Epithelial cell of proximal tubule (primary cell): ENCODE measurements at regions not wholly inside any gene's neighbourhood (a gene's known extent, or its start where the extent isn't known, plus 50 kb on each side); places are given as distances from the start of the nearest gene placed in this dataset.

Source experiments
- DNase-seq: peaks from one replicate; pipeline ENCODE4 v3.0.0-alpha.2; 2011; ENCODE audit warnings: low read depth
- H3K4me3 ChIP-seq: 2 replicates; pipeline ENCODE4 v1.5.1; 2011; ENCODE audit warnings: low read depth, mild to moderate bottlenecking, low read length
- CTCF ChIP-seq: conservative IDR thresholded peaks from 2 replicates; pipeline ENCODE4 v1.5.1; 2012; ENCODE audit warnings: low read depth, mild to moderate bottlenecking, low read length

GRCh38 chr2:152825834-152826233 is 107.4 kb downstream of the ARL6IP6 start:
- peak; percentile 35 for DNase-seq

GRCh38 chr2:152823905-152824304 is 105.5 kb downstream of the ARL6IP6 start:
- no peak for DNase-seq
- no peak overlapping the region for H3K4me3 ChIP-seq
- no peak for TF ChIP-seq CTCF

More at GRCh38 chr2:152825834-152826233, 107.4 kb downstream of the ARL6IP6 start:
- TF ChIP-seq CTCF: no peak
- H3K4me3 ChIP-seq: no peak overlapping the region

GRCh38 chr2:152822676-152823075 is 104.3 kb downstream of the ARL6IP6 start:
- H3K4me3 ChIP-seq: no peak overlapping the region
- no peak for TF ChIP-seq CTCF
- DNase-seq: no peak

GRCh38 chr2:152820048-152820447 is 101.6 kb downstream of the ARL6IP6 start:
- no peak for DNase-seq
- no peak for TF ChIP-seq CTCF
- no peak overlapping the region for H3K4me3 ChIP-seq

- no peak overlapping the region for H3K4me3 ChIP-seq
- no peak for DNase-seq
- no peak for TF ChIP-seq CTCF
Observed at GRCh38 chr2:152815634-152816257, 97.3 kb downstream of the ARL6IP6 start.

- no peak for TF ChIP-seq CTCF
- no peak for DNase-seq
- H3K4me3 ChIP-seq: no peak overlapping the region
Observed at GRCh38 chr2:152814475-152815030, 96.1 kb downstream of the ARL6IP6 start.

GRCh38 chr2:152813351-152813750 is 94.9 kb downstream of the ARL6IP6 start:
- DNase-seq: no peak
- no peak for TF ChIP-seq CTCF

More at GRCh38 chr2:152813351-152813750, 94.9 kb downstream of the ARL6IP6 start:
- H3K4me3 ChIP-seq: no peak overlapping the region
